ENCODE measurements at regions not wholly inside any gene's neighbourhood (a gene's known extent, or its start where the extent isn't known, plus 50 kb on each side); places are given as distances from the start of the nearest gene placed in this dataset.
"Not testable (repeated sequence)": the region's sequence is repeated elsewhere in the genome, so short reads cannot be mapped to it uniquely, and the experiment has no call there.

DNA sequence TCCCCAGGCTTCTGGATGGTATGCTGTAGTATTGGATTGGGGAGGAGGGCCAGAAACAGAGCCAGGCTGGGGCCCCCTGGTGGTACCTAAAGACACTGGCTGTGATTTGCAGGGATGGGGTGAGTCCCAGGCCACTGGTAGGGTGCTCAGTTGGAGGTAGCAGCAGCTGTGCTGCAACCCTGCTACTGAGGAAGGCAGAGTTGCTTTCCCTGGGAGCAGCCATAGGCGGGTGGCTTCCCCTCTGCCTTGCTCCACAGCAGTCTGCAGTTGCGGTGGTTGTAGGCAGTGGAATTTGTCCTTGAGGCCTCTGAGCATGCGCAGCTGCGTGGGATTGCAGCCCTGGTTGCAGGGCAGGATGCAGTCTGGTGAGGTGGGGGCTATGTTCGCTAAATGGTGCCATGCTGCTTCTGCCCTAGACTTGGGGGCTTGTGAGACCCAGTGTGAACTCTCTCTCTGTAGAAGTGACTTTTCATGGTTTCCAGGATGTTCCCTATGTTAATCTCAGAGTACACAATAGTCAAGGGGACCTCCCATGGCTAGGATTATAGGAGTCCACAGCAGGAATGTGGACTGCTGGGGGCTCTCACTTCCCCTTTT is 443.5 kb downstream of the XIRP2 start:
- 73 to 92% (median 81%) methylated on average over 5 of the region's 5 CpGs; no CpG with 5 or more reads in 1 of the 5 donors for WGBS, 5 donors
- no peak for DNase-seq
- no peaks in the 10 kb centered on the region for H3K36me3 ChIP-seq

DNA sequence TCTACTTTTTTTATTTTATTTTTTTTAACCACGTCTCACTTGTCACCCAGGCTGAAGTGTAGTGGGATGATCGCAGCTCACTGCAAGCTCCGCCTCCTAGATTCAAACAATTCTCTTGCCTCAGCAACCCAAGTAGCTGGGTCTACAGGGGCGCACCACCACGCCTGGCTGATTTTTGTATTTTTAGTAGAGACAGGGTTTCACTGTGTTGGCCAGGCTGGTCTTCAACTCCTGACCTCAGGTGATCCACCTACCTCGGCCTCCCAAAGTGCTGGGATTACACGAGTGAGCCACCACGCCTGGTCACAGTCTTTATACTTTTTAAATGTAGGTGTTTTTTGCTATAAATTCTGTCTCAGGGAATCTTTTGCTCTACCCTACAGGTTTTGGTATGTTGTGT is 440.5 kb downstream of the XIRP2 start:
- H3K36me3 ChIP-seq; H3K4me3 ChIP-seq; H3K4me1 ChIP-seq; DNase-seq; H3K27me3 ChIP-seq (replicated peaks in 1 of 7); intact Hi-C loops (cut with DNase I; ENCODE audit: low total_unique reads); H3K27ac ChIP-seq; H3K9me3 ChIP-seq: not testable (repeated sequence)
- WGBS, 5 donors: 91 to 95% (median 92%) methylated on average over 8 of the region's 8 CpGs

More for the DNA sequence above, 443.5 kb downstream of the XIRP2 start:
- no peak overlapping the region for H3K27ac ChIP-seq
- no peak overlapping the region for H3K4me3 ChIP-seq
- intact Hi-C loops (cut with DNase I; ENCODE audit: low total_unique reads): no loop called here
- H3K27me3 ChIP-seq (replicated peaks in 1 of 7): no peaks in the 10 kb centered on the region
- no peaks in the 10 kb centered on the region for H3K9me3 ChIP-seq
- TF ChIP-seq, protein P1, sequence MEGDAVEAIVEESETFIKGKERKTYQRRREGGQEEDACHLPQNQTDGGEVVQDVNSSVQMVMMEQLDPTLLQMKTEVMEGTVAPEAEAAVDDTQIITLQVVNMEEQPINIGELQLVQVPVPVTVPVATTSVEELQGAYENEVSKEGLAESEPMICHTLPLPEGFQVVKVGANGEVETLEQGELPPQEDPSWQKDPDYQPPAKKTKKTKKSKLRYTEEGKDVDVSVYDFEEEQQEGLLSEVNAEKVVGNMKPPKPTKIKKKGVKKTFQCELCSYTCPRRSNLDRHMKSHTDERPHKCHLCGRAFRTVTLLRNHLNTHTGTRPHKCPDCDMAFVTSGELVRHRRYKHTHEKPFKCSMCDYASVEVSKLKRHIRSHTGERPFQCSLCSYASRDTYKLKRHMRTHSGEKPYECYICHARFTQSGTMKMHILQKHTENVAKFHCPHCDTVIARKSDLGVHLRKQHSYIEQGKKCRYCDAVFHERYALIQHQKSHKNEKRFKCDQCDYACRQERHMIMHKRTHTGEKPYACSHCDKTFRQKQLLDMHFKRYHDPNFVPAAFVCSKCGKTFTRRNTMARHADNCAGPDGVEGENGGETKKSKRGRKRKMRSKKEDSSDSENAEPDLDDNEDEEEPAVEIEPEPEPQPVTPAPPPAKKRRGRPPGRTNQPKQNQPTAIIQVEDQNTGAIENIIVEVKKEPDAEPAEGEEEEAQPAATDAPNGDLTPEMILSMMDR (IDR thresholded peaks at IDR 0.05 in 8 of 11, conservative IDR thresholded peaks at IDR 0.05 in 3 of 11): no peak
- TF ChIP-seq POLR2AphosphoS5 (IDR thresholded peaks at IDR 0.05): no peak
- TF ChIP-seq POLR2A (IDR thresholded peaks at IDR 0.05): no peak
- H3K4me1 ChIP-seq: no peaks in the 10 kb centered on the region

DNA sequence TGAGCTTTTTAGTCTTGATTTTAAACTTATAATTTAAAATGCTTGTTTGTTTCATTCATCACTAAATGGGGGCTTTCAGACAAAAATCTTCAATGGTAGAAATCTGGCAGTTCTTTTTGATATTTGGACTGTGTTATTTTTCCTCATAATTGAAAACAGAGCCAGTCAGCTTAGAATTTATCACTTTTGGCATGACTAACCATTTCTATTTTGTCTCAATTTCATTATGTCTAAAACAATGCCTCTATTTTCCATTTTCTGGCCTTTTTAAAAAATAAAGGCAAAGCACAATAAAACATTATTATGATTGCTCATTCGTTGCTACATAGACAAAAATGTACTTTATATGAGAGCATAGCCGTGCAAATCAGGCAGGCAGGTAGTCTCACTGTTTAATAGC is 434.5 kb downstream of the XIRP2 start:
- no peaks in the 10 kb centered on the region for H3K9me3 ChIP-seq
- intact Hi-C loops (cut with DNase I; ENCODE audit: low total_unique reads): no loop called here
- no peak overlapping the region for H3K4me3 ChIP-seq
- DNase-seq: no peak
- TF ChIP-seq, protein P1 (IDR thresholded peaks at IDR 0.05 in 8 of 11, conservative IDR thresholded peaks at IDR 0.05 in 3 of 11): no peak
- TF ChIP-seq POLR2A (IDR thresholded peaks at IDR 0.05) (no peak), POLR2AphosphoS5 (IDR thresholded peaks at IDR 0.05) (no peak)
- H3K27ac ChIP-seq: no peak overlapping the region
- H3K36me3 ChIP-seq: no peaks in the 10 kb centered on the region
- H3K27me3 ChIP-seq (replicated peaks in 1 of 7): no peaks in the 10 kb centered on the region
- WGBS, 5 donors: 78 to 91% (median 88%) methylated on average over 2 of the region's 2 CpGs
- no peaks in the 10 kb centered on the region for H3K4me1 ChIP-seq

DNA sequence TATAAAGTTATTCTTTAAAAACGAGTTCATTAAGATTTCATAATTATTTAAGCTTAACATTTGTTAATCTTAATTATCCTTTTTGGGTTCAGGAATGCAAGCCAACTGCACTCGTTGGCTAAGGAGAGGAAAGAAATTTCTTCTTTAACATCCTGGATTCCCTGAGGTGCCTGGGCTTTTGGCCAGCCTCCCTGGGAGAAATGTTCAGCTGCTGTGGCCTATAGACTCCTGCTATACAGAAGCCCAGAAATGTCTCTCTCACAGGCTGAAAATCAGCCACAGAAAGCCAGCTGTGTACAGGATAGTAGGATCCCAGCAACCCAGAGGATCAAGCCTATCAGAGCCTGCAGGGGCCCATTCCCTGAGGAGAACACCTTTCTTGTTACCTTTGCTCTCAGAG is 430.3 kb downstream of the XIRP2 start:
- Histone ChIP-seq H3K27me3 (replicated peaks in 1 of 7) (no peaks in the 10 kb centered on the region), H3K36me3 (no peaks in the 10 kb centered on the region), H3K4me1 (no peaks in the 10 kb centered on the region), H3K9me3 (no peaks in the 10 kb centered on the region), H3K4me3 (no peak overlapping the region), H3K27ac (no peak overlapping the region)
- 58 to 87% (median 69%) methylated on average over 2 of the region's 2 CpGs for WGBS, 5 donors
- DNase-seq: no peak
- intact Hi-C loops (cut with DNase I; ENCODE audit: low total_unique reads): no loop called here
- TF ChIP-seq POLR2A (IDR thresholded peaks at IDR 0.05): no peak
- TF ChIP-seq, protein P1 (IDR thresholded peaks at IDR 0.05 in 8 of 11, conservative IDR thresholded peaks at IDR 0.05 in 3 of 11): no peak
- TF ChIP-seq POLR2AphosphoS5 (IDR thresholded peaks at IDR 0.05): no peak

DNA sequence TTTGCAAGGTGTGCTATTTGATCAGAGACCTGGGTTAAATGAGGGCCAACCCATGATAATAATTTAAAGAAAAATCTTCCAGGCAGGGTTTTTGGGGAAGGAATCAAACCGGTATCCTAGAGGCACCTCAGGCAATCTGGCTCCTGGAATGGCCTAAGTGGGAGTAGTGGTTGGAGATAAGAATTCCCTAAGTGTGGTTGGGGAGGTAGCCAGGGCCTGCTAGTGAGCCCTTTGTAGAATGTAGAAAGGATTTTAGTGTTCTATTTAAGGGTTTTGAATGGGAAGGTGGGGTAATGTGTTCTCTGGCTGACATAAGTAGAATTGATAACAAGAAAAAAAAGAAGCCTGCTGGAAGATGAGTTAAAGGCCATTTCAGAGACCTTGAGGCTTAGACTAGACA is 422.2 kb downstream of the XIRP2 start:
- Histone ChIP-seq H3K36me3 (no peaks in the 10 kb centered on the region), H3K9me3 (no peaks in the 10 kb centered on the region), H3K4me3 (no peak overlapping the region), H3K27ac (no peak overlapping the region), H3K27me3 (replicated peaks in 1 of 7) (no peaks in the 10 kb centered on the region), H3K4me1 (no peaks in the 10 kb centered on the region)
- 68 to 83% (median 75%) methylated on average over 1 of the region's 1 CpG for WGBS, 5 donors
- intact Hi-C loops (cut with DNase I; ENCODE audit: low total_unique reads): no loop called here
- TF ChIP-seq, protein P1 (IDR thresholded peaks at IDR 0.05 in 8 of 11, conservative IDR thresholded peaks at IDR 0.05 in 3 of 11): no peak
- no peak for TF ChIP-seq POLR2AphosphoS5 (IDR thresholded peaks at IDR 0.05)
- no peak for TF ChIP-seq POLR2A (IDR thresholded peaks at IDR 0.05)
- no peak for DNase-seq
